GM12878 (cell line): ENCODE measurements at regions not wholly inside any gene's neighbourhood (a gene's known extent, or its start where the extent isn't known, plus 50 kb on each side); places are given as distances from the start of the nearest gene placed in this dataset.

Experiments used
- ATAC-seq: fragments of 200-7000 bp; cut with Tn5 transposase; 3 replicates; pipeline ENCODE4 v1.9.1; 2020; ENCODE audit warnings: mild to moderate bottlenecking, moderate library complexity
- BruUV-seq: library from RNA; stranded (reverse); fragments of 400-500 nt; replicated peaks from 2 replicates; lab custom pipeline; 2021; lab: Mats Ljungman, UMichigan
- CTCF ChIA-PET: fragments of 300-600 bp; sonication (Branson Sonifier 250); formaldehyde crosslinking; extraction: SDS; loops from one replicate; lab custom pipeline; 2021; ENCODE audit warnings: inconsistent platforms; lab: Yijun Ruan, JAX
- POLR2A ChIA-PET: fragments of 350-600 bp; formaldehyde crosslinking; extraction: SDS; loops from one replicate; lab custom pipeline; 2021; ENCODE audit warnings: inconsistent platforms; lab: Charles Lee
- RAD21 ChIA-PET: fragments of 300-600 bp; sonication (Branson Sonifier 250); formaldehyde crosslinking; loops from one replicate; lab custom pipeline; 2023; ENCODE audit warnings: antibody characterized with exemption; ENCODE audit not compliant: unreplicated experiment; lab: Charles Lee
- SMC1A ChIA-PET: fragments of 300-600 bp; sonication (Branson Sonifier 250); formaldehyde crosslinking; loops from one replicate; lab custom pipeline; 2023; ENCODE audit not compliant: unreplicated experiment, uncharacterized antibody; lab: Charles Lee
- DNase-seq: peaks from one replicate; pipeline ENCODE4 v3.0.0-alpha.2; 2011; ENCODE audit warnings: low read depth, low spot score
- FAIRE-seq: peaks from 3 replicates; lab custom pipeline; 2011; peaks lifted over from hg19 to GRCh38; lab: Jason Lieb, UNC
- H2AFZ ChIP-seq: 2 replicates; pipeline ENCODE4 v1.6.0; 2011; ENCODE audit warnings: low read depth, low read length, control low read depth; ENCODE audit not compliant: control insufficient read depth
- H3K27ac ChIP-seq: 2 replicates; pipeline ENCODE4 v1.5.1; 2011; ENCODE audit warnings: control low read depth; ENCODE audit not compliant: control insufficient read depth, insufficient read depth
- H3K27me3 ChIP-seq, 2 experiments: replicated peaks in 1 of 2; 2 replicates each; pipeline versions ENCODE4 v1.6.0 to v1.6.1; 2011; ENCODE audit warnings: low read length in 1 of 2; ENCODE audit not compliant: control insufficient read depth in 2 of 2, insufficient read depth in 2 of 2
- H3K36me3 ChIP-seq, 2 experiments: 2 replicates each; pipeline ENCODE4 v1.5.1; 2011; ENCODE audit warnings: low read length in 1 of 2; ENCODE audit not compliant: control insufficient read depth in 2 of 2, insufficient read depth in 2 of 2
- H3K4me1 ChIP-seq: 2 replicates; pipeline ENCODE4 v1.6.1; 2011; ENCODE audit warnings: mild to moderate bottlenecking, low read length, moderate library complexity, mixed read lengths; ENCODE audit not compliant: control insufficient read depth, insufficient read depth
- H3K4me2 ChIP-seq: 2 replicates; pipeline ENCODE4 v1.6.0; 2011; ENCODE audit warnings: control low read depth; ENCODE audit not compliant: control insufficient read depth, insufficient read depth
- H3K4me3 ChIP-seq: fragments of 200-600 bp; sonication (generic); 2 replicates; pipeline ENCODE4 v1.5.1; 2016
- H3K79me2 ChIP-seq: 2 replicates; pipeline ENCODE4 v1.6.0; 2011; ENCODE audit warnings: low read length; ENCODE audit not compliant: control insufficient read depth, insufficient read depth
- H3K9ac ChIP-seq: 2 replicates; pipeline ENCODE4 v1.8.0; 2011; ENCODE audit warnings: low read length, control low read depth, mixed read lengths; ENCODE audit not compliant: control insufficient read depth, insufficient read depth
- H3K9me3 ChIP-seq: replicated peaks from 3 replicates; pipeline ENCODE4 v1.5.1; 2011; ENCODE audit warnings: mild to moderate bottlenecking, low read length; ENCODE audit not compliant: control insufficient read depth, insufficient read depth
- H4K20me1 ChIP-seq: 2 replicates; pipeline ENCODE4 v1.6.0; 2011; ENCODE audit not compliant: control insufficient read depth, insufficient read depth
- BACH1 ChIP-seq: fragments of 450-650 bp; IDR thresholded peaks from 2 replicates; pipeline ENCODE4 v1.6.1; 2017; ENCODE audit warnings: mild to moderate bottlenecking, borderline replicate concordance
- ESRRA ChIP-seq: IDR thresholded peaks from 2 replicates; pipeline ENCODE4 v1.6.1; 2012; ENCODE audit warnings: mild to moderate bottlenecking, low read length, improper control_type of control experiment
- GATAD2B ChIP-seq: fragments of 450-650 bp; conservative IDR thresholded peaks from 2 replicates; pipeline ENCODE4 v1.6.1; 2017; ENCODE audit warnings: low read depth, mild to moderate bottlenecking, moderate library complexity
- KLF5 ChIP-seq: fragments of 450-650 bp; IDR thresholded peaks from 2 replicates; pipeline ENCODE4 v1.6.1; 2014; ENCODE audit warnings: mild to moderate bottlenecking; ENCODE audit not compliant: partially characterized antibody
- RB1 ChIP-seq: fragments of 450-650 bp; formaldehyde crosslinking; IDR thresholded peaks from 2 replicates; pipeline ENCODE4 v1.6.1; 2017; ENCODE audit warnings: mild to moderate bottlenecking, borderline replicate concordance
- SKIL ChIP-seq: fragments of 450-650 bp; IDR thresholded peaks from 2 replicates; pipeline ENCODE4 v1.6.1; 2017; ENCODE audit warnings: mild to moderate bottlenecking, low read depth, inconsistent platforms; ENCODE audit not compliant: poor library complexity, severe bottlenecking
- USF1 ChIP-seq: IDR thresholded peaks from 2 replicates; pipeline ENCODE4 v1.6.1; 2011; ENCODE audit warnings: borderline replicate concordance, low read depth, mild to moderate bottlenecking, moderate library complexity, mixed read lengths, low read length; ENCODE audit not compliant: insufficient read depth; ENCODE audit errors: extremely low read length
- WGBS: methylation state at CpG from one replicate; pipeline ENCODE4 v1.1.6; 2016; ENCODE audit warnings: low lambda C conversion rate; ENCODE audit not compliant: insufficient replicate concordance, insufficient coverage; ENCODE audit errors: missing lambda C conversion rate; 5-methylcytosine and 5-hydroxymethylcytosine counted together
- in situ Hi-C: fragments of 300-500 bp; cut with MboI; formaldehyde crosslinking; loops from 9 replicates; pipeline ENCODE4 v1.14.3; 2018; ENCODE audit warnings: mixed read lengths
- intact Hi-C: fragments of 100-400 bp; cut with micrococcal nuclease; formaldehyde crosslinking; loops from one replicate; pipeline ENCODE4 v1.14.2; 2022; ENCODE audit not compliant: unreplicated experiment

DNA sequence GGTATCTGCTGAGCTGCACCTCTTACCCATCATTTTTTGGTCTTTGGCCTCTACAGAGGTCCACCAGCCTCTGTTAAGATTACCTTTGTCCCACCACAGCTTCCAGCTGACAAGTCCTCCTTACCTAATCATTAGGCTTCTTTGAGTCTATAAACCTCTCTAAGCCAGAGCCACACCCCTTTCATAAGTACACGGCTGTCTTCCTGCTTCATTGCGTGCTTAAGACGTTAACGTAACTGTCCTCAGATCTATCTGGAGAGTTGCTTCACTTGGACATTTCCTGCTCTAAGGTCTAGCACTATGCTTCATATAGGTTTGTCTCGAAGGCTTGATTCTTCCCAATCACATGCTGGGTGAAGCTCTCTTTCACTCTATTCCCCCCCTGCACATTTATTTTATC lies 71.0 kb upstream of the CACHD1 start (continued):
- TF ChIP-seq SKIL: no peak
- no peak for TF ChIP-seq USF1

GRCh38 chr1:64401285-64401684 lies 68.6 kb upstream of the CACHD1 start:
- CTCF ChIA-PET: no interaction called here
- no peak for FAIRE-seq

More at GRCh38 chr1:64401285-64401684, 68.6 kb upstream of the CACHD1 start:
- in situ Hi-C loops: no loop called here
- Histone ChIP-seq H4K20me1 (no peaks in the 10 kb centered on the region), H3K9me3 (no peaks in the 10 kb centered on the region), H2AFZ (no peak overlapping the region), H3K4me1 (no peaks in the 10 kb centered on the region), H3K4me2 (no peak overlapping the region), H3K4me3 (no peak overlapping the region), H3K79me2 (no peaks in the 10 kb centered on the region), H3K9ac (no peak overlapping the region), H3K27me3 (no peaks in the 10 kb centered on the region), H3K27ac (no peak overlapping the region), H3K36me3 (no peaks in the 10 kb centered on the region)
- ATAC-seq (no peak), DNase-seq (no peak)
- SMC1A ChIA-PET: no interaction called here
- BruUV-seq: no TSS peak
- intact Hi-C loops: no loop called here
- WGBS: 7% methylated on average over 1 of the region's 1 CpG
- TF ChIP-seq BACH1 (no peak), RB1 (no peak), GATAD2B (no peak), ESRRA (no peak), SKIL (no peak), KLF5 (no peak)
- RAD21 ChIA-PET: no interaction called here
- POLR2A ChIA-PET: no interaction called here
